K562 (cell line): ENCODE measurements at regions not wholly inside any gene's neighbourhood (a gene's known extent, or its start where the extent isn't known, plus 50 kb on each side); places are given as distances from the start of the nearest gene placed in this dataset.

Experiments used
- ATAC-seq: fragments of 200-7000 bp; cut with Tn5 transposase; 3 replicates; pipeline ENCODE4 v1.9.1; 2020; ENCODE audit warnings: moderate library complexity
- BruUV-seq: library from RNA; stranded (reverse); fragments of 400-500 nt; replicated peaks from 2 replicates; lab custom pipeline; 2021; lab: Mats Ljungman, UMichigan
- CTCF ChIA-PET: fragments of 300-600 bp; formaldehyde crosslinking; extraction: SDS; loops from one replicate; lab custom pipeline; 2021; ENCODE audit warnings: low intra/inter-chr PET ratio; lab: Yijun Ruan, JAX
- POLR2A ChIA-PET: fragments of 300-600, 350-650 bp; sonication (Branson Sonifier 250); formaldehyde crosslinking; extraction: SDS; loops from one replicate; lab custom pipeline; 2021; ENCODE audit warnings: antibody characterized with exemption, inconsistent platforms; lab: Yijun Ruan, JAX
- DNase-seq, 4 experiments: peaks; one replicate each; pipeline versions ENCODE4 v3.0.0 to v3.0.0-alpha.2; 2011 to 2018; ENCODE audit warnings: low spot score in 3 of 4, mixed read lengths in 3 of 4; ENCODE audit errors: extremely low read depth in 1 of 4
- FAIRE-seq: peaks from 2 replicates; lab custom pipeline; 2011; peaks lifted over from hg19 to GRCh38; lab: Jason Lieb, UNC
- H2AFZ ChIP-seq: 2 replicates; pipeline ENCODE4 v1.6.0; 2011; ENCODE audit warnings: low read depth, low read length, control low read depth, inconsistent platforms
- H3K27ac ChIP-seq: fragments of 200-600 bp; 3 replicates; pipeline ENCODE4 v1.8.0; 2011; ENCODE audit warnings: low read depth, mild to moderate bottlenecking, control low read depth, inconsistent platforms, low read length, moderate library complexity, mixed read lengths; ENCODE audit errors: extremely low read depth
- H3K27me3 ChIP-seq, 2 experiments: fragments of 300-600 bp in 1 of 2; 2 replicates in 1 of 2; 3 replicates in 1 of 2; pipeline versions ENCODE4 v1.6.0 to v1.8.0; 2011; ENCODE audit warnings: inconsistent platforms in 2 of 2, low read length in 2 of 2, mild to moderate bottlenecking in 1 of 2, mixed read lengths in 1 of 2, moderate library complexity in 1 of 2; ENCODE audit not compliant: control insufficient read depth in 2 of 2, insufficient read depth in 2 of 2
- H3K36me3 ChIP-seq: fragments of 300-600 bp; 3 replicates; pipeline ENCODE4 v1.8.0; 2011; ENCODE audit warnings: mild to moderate bottlenecking, low read length, inconsistent platforms; ENCODE audit not compliant: control insufficient read depth, insufficient read depth
- H3K4me1 ChIP-seq, 2 experiments: fragments of 200-600 bp in 1 of 2; replicated peaks in 1 of 2; 2 replicates in 1 of 2; 3 replicates in 1 of 2; pipeline versions ENCODE4 v1.5.1 to v1.8.0; 2011; ENCODE audit warnings: inconsistent platforms in 2 of 2, low read length in 2 of 2, mild to moderate bottlenecking in 1 of 2, mixed read lengths in 1 of 2, moderate library complexity in 1 of 2; ENCODE audit not compliant: control insufficient read depth in 2 of 2, insufficient read depth in 2 of 2
- H3K4me2 ChIP-seq: 2 replicates; pipeline ENCODE4 v1.6.1; 2011; ENCODE audit warnings: low read length, control low read depth, inconsistent platforms, mixed read lengths; ENCODE audit not compliant: insufficient read depth
- H3K4me3 ChIP-seq: fragments of 200-600 bp; sonication (generic), shearing (Covaris generic); 2 replicates; pipeline ENCODE4 v1.5.1; 2016; ENCODE audit warnings: control low read depth, inconsistent platforms
- H3K79me2 ChIP-seq: fragments of 200-600 bp; 3 replicates; pipeline ENCODE4 v1.8.0; 2011; ENCODE audit warnings: low read length, inconsistent platforms; ENCODE audit not compliant: control insufficient read depth, insufficient read depth
- H3K9ac ChIP-seq, 2 experiments: 2 replicates each; pipeline versions ENCODE4 v1.6.0 to v1.6.1; 2011; ENCODE audit warnings: low read depth in 2 of 2, low read length in 2 of 2, control low read depth in 1 of 2, inconsistent platforms in 1 of 2, mild to moderate bottlenecking in 1 of 2, mixed read lengths in 1 of 2; ENCODE audit not compliant: insufficient read depth in 1 of 2
- H3K9me1 ChIP-seq: one replicate; pipeline ENCODE4 v1.6.0; 2011; ENCODE audit warnings: inconsistent platforms, mild to moderate bottlenecking, low read length, moderate library complexity; ENCODE audit not compliant: control insufficient read depth, insufficient read depth
- H3K9me3 ChIP-seq: replicated peaks from 2 replicates; pipeline ENCODE4 v1.5.1; 2011; ENCODE audit warnings: low read depth, low read length, inconsistent platforms; ENCODE audit not compliant: control insufficient read depth, insufficient read depth
- H4K20me1 ChIP-seq: replicated peaks from 2 replicates; pipeline ENCODE4 v1.6.1; 2011; ENCODE audit warnings: low read length, inconsistent platforms, mixed read lengths; ENCODE audit not compliant: control insufficient read depth, insufficient read depth
- E4F1 ChIP-seq: fragments of 250-450 bp; sonication (Bioruptor Pico); IDR thresholded peaks from 2 replicates; pipeline ENCODE4 v1.5.0; 2021; ENCODE audit warnings: mild to moderate bottlenecking, borderline replicate concordance
- ETV6 ChIP-seq, 3 experiments: fragments of 150-350 bp in 1 of 3; sonication (generic) in 1 of 3; formaldehyde crosslinking in 1 of 3; IDR thresholded peaks; 2 replicates each; pipeline versions ENCODE4 v1.6.1 to v1.8.0; 2014 to 2022; ENCODE audit warnings: borderline replicate concordance in 2 of 3, low read depth in 2 of 3, antibody characterized with exemption in 1 of 3, low read length in 1 of 3, mild to moderate bottlenecking in 1 of 3, missing genetic modification reagents in 1 of 3
- HDAC2 ChIP-seq: fragments of 450-650 bp; IDR thresholded peaks from 2 replicates; pipeline ENCODE4 v1.6.1; 2016; ENCODE audit warnings: mild to moderate bottlenecking
- SMAD4 ChIP-seq: fragments of 250-450 bp; sonication (Bioruptor Pico); conservative IDR thresholded peaks from 2 replicates; pipeline ENCODE4 v1.8.0; 2021; ENCODE audit warnings: inconsistent platforms, mild to moderate bottlenecking, moderate library complexity
- STAG1 ChIP-seq: sonication (generic); formaldehyde crosslinking; IDR thresholded peaks from 2 replicates; pipeline ENCODE4 v1.5.0; 2020; ENCODE audit warnings: missing genetic modification reagents, borderline replicate concordance
- SUPT5H ChIP-seq: fragments of 450-650 bp; IDR thresholded peaks from 2 replicates; pipeline ENCODE4 v1.6.1; 2016
- WGBS: fragments of 100-300 bp; shearing (Covaris generic); methylation state at CpG from one replicate; pipeline ENCODE4 v1.1.6; 2016; ENCODE audit warnings: low coverage, mixed read lengths; ENCODE audit not compliant: insufficient coverage; ENCODE audit errors: missing lambda C conversion rate; 5-methylcytosine and 5-hydroxymethylcytosine counted together
- in situ Hi-C: fragments of 300-500 bp; cut with MboI; formaldehyde crosslinking; loops from 4 replicates; pipeline ENCODE4 v1.15.0; 2018; ENCODE audit warnings: inconsistent platforms, mixed read lengths
- intact Hi-C: fragments of 100-400 bp; cut with micrococcal nuclease; formaldehyde crosslinking; loops from 2 replicates; pipeline ENCODE4 v1.14.2; 2022
- TF ChIP-seq, protein P1 (sequence below), 2 experiments: fragments of 450-650 bp; IDR thresholded peaks; 2 replicates each; pipeline ENCODE4 v1.6.1; 2018; ENCODE audit warnings: mild to moderate bottlenecking in 2 of 2, low read depth in 1 of 2; ENCODE audit not compliant: partially characterized antibody in 2 of 2

DNA sequence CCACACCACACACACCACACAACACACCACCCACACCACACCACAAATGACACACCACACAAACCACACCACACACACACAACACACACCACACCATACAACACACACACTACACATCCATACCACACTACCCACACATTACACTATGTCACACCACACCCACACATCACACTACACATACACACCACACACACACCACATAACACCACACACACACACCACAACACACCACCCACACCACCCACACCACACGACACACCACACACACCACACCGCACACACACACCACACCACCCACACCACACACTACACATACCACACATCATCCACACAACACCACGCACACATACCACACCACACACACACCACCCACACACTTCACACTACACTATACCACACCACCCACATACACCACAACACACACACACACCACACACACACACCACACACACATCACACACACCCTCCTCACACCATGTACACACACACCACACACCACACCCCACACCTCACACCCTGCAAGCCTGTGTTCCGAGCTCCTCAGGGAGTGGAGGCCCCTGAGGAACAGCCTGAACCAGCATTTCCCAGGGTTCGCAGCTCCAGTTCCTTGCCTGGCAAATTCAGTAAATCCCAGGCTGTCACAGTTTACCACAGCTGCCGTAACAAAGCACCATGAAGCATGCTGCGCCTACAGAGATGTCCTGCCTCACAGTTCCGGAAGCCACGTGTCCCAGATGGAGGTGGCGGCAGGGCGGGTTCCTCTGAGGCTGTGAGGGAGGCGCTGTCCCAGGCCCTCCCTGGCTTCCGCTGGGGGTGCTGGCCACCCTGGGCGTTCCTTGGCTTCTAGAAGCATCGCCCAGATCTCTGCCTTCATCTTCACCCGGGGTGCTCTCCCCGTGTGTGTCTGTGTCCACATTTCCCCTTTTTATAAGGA lies 69.8 kb upstream of the ATP5PO start (continued):
- no peak for TF ChIP-seq ETV6 (IDR thresholded peaks at IDR 0.05; ENCODE audit: borderline replicate concordance in 1 of 2, low read depth in 2 of 2, low read length in 1 of 2)
- no peak for TF ChIP-seq ETV6 (CRISPR knock-in tag; IDR thresholded peaks at IDR 0.05; ENCODE audit: borderline replicate concordance)
- TF ChIP-seq E4F1 (CRISPR knock-in tag): no peak
- no peak for TF ChIP-seq HDAC2
- TF ChIP-seq STAG1: 0 out of 2 replicates have a peak, but pooled peaks have one; percentile 8
- TF ChIP-seq, all 486 proteins: peak for 22

DNA sequence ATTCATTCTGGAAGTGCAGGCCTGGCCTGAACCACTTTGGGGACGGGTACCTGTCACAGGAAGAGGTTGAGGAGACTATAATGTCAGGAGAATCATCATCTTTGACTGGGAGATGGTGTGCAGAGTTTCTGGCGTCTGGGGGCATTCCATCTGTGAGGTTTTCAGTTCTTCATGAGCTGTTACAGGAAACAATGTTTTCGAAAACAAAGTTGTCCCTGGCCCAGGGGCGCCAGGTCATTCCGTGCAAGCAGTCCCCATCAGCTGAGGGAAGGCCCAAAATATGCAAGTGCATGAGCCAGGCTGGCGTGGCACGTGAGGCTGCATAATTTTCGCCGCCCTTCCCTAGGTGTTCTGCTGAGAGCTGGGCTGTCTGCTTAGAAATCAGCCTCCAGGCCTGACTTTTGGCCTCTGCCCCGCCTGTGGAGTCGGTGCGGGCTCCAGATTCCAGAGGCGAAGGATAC lies 68.4 kb upstream of the ATP5PO start:
- Histone ChIP-seq H3K9ac (no peak overlapping the region), H2AFZ (no peak overlapping the region), H3K27me3 (no peaks in the 10 kb centered on the region; a peak in 1 of 5 replicates), H3K4me2 (no peak overlapping the region), H3K9me1 (no peaks in the 10 kb centered on the region), H3K9me3 (no peaks in the 10 kb centered on the region), H3K36me3 (no peaks in the 10 kb centered on the region), H3K4me1 (peaks cover 5 to 11% of the 10 kb centered on the region in 2 experiments; a peak in 4 of 5 replicates), H4K20me1 (no peaks in the 10 kb centered on the region), H3K27ac (no peak overlapping the region), H3K4me3 (no peak overlapping the region), H3K79me2 (no peaks in the 10 kb centered on the region)
- no TSS peak for BruUV-seq
- FAIRE-seq (no peak), DNase-seq (no peak), ATAC-seq (no peak)
- WGBS: 62% methylated on average over 13 of the region's 13 CpGs
- intact Hi-C loops: no loop called here
- CTCF ChIA-PET: no interaction called here
- in situ Hi-C loops: no loop called here
- POLR2A ChIA-PET: interaction anchor here (2.1 kb wide), 1 partner anchor 15 kb away, joined by 8 read pairs; no protein-coding TSS in a partner anchor
- no peak for TF ChIP-seq SMAD4 (CRISPR knock-in tag)
- no peak for TF ChIP-seq SUPT5H
- TF ChIP-seq, protein P1, sequence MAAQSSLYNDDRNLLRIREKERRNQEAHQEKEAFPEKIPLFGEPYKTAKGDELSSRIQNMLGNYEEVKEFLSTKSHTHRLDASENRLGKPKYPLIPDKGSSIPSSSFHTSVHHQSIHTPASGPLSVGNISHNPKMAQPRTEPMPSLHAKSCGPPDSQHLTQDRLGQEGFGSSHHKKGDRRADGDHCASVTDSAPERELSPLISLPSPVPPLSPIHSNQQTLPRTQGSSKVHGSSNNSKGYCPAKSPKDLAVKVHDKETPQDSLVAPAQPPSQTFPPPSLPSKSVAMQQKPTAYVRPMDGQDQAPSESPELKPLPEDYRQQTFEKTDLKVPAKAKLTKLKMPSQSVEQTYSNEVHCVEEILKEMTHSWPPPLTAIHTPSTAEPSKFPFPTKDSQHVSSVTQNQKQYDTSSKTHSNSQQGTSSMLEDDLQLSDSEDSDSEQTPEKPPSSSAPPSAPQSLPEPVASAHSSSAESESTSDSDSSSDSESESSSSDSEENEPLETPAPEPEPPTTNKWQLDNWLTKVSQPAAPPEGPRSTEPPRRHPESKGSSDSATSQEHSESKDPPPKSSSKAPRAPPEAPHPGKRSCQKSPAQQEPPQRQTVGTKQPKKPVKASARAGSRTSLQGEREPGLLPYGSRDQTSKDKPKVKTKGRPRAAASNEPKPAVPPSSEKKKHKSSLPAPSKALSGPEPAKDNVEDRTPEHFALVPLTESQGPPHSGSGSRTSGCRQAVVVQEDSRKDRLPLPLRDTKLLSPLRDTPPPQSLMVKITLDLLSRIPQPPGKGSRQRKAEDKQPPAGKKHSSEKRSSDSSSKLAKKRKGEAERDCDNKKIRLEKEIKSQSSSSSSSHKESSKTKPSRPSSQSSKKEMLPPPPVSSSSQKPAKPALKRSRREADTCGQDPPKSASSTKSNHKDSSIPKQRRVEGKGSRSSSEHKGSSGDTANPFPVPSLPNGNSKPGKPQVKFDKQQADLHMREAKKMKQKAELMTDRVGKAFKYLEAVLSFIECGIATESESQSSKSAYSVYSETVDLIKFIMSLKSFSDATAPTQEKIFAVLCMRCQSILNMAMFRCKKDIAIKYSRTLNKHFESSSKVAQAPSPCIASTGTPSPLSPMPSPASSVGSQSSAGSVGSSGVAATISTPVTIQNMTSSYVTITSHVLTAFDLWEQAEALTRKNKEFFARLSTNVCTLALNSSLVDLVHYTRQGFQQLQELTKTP (IDR thresholded peaks at IDR 0.05; ENCODE audit: low read depth in 1 of 2, partially characterized antibody in 2 of 2): no peak
